GM12891 (cell line): ENCODE measurements at regions not wholly inside any gene's neighbourhood (a gene's known extent, or its start where the extent isn't known, plus 50 kb on each side); places are given as distances from the start of the nearest gene placed in this dataset.

Experiments used
- PAX5 ChIP-seq: IDR thresholded peaks from 2 replicates; pipeline ENCODE4 v1.6.1; 2011; ENCODE audit warnings: low read length, moderate library complexity, mild to moderate bottlenecking; ENCODE audit not compliant: insufficient read depth, severe bottlenecking
- POLR2A ChIP-seq: IDR thresholded peaks from 2 replicates; pipeline ENCODE4 v1.6.1; 2011; ENCODE audit warnings: low read depth, low read length, control low read depth
- POLR2AphosphoS5 ChIP-seq: IDR thresholded peaks from 2 replicates; pipeline ENCODE4 v1.6.1; 2011; ENCODE audit warnings: low read depth, low read length, control low read depth
- TAF1 ChIP-seq: IDR thresholded peaks from 2 replicates; pipeline ENCODE4 v1.6.1; 2011; ENCODE audit warnings: low read depth, low read length, control low read depth

- no peak for TF ChIP-seq POLR2AphosphoS5
- no peak for TF ChIP-seq POLR2A
- TF ChIP-seq PAX5 = no peak
- no peak for TF ChIP-seq TAF1
Measured at GRCh38 chr17:34843682-34844081, 117.6 kb downstream of the CCT6B start.
